Spleen (tissue), 7 donors: ENCODE measurements at regions not wholly inside any gene's neighbourhood (a gene's known extent, or its start where the extent isn't known, plus 50 kb on each side); places are given as distances from the start of the nearest gene placed in this dataset.

Experiments
- POLR2AphosphoS5 ChIP-seq, 3 donors: sonication (generic); formaldehyde crosslinking; IDR thresholded peaks; one replicate each; pipeline ENCODE4 v1.5.1; 2017; ENCODE audit warnings: antibody characterized with exemption in 3 of 3
- TF ChIP-seq, protein P1 (sequence below), 11 experiments: fragments of 200-600 bp in 7 of 11; fragments of 450-650 bp in 4 of 11; sonication (generic) in 4 of 11; IDR thresholded peaks in 8 of 11; conservative IDR thresholded peaks in 3 of 11; 1 replicate in 7 of 11; 2 replicates in 4 of 11; pipeline versions ENCODE4 v1.4.0 to v1.8.0; 2016 to 2021; ENCODE audit warnings: antibody characterized with exemption in 11 of 11, inconsistent platforms in 4 of 11, mild to moderate bottlenecking in 1 of 11
- donor health status: DM: no; HTN: no; CAD: no; lungs with moderate emphysema.
- donor health status: DM: no; HTN: no; CAD: no.
- donor health status: DM: no; HTN: no; CAD: no.

DNA sequence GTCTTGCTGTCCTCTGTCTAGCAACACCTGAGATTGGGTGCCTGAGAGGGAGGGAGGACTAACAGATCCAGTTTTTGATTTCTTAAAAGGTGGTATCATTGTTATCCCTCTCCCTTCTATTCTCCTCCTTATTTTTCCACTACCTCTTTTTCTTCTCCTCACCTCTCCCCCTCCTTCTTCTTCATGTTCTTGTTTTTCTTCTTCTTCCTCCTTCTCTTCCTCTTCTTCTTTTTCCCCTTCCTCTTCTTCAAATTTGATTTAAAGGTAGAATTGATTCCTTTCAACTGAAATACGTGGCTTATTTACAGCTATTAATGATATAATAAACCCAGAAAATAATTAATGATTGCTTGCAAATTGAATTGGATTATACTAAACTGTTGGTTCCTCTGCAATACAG lies 256.8 kb upstream of the BTG1 start:
- TF ChIP-seq, protein P1, sequence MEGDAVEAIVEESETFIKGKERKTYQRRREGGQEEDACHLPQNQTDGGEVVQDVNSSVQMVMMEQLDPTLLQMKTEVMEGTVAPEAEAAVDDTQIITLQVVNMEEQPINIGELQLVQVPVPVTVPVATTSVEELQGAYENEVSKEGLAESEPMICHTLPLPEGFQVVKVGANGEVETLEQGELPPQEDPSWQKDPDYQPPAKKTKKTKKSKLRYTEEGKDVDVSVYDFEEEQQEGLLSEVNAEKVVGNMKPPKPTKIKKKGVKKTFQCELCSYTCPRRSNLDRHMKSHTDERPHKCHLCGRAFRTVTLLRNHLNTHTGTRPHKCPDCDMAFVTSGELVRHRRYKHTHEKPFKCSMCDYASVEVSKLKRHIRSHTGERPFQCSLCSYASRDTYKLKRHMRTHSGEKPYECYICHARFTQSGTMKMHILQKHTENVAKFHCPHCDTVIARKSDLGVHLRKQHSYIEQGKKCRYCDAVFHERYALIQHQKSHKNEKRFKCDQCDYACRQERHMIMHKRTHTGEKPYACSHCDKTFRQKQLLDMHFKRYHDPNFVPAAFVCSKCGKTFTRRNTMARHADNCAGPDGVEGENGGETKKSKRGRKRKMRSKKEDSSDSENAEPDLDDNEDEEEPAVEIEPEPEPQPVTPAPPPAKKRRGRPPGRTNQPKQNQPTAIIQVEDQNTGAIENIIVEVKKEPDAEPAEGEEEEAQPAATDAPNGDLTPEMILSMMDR (IDR thresholded peaks at IDR 0.05 in 8 of 11, conservative IDR thresholded peaks at IDR 0.05 in 3 of 11) = no peak
- no peak for TF ChIP-seq POLR2AphosphoS5 (IDR thresholded peaks at IDR 0.05)
